Endothelial cell of umbilical vein (primary cell): ENCODE measurements at regions not wholly inside any gene's neighbourhood (a gene's known extent, or its start where the extent isn't known, plus 50 kb on each side); places are given as distances from the start of the nearest gene placed in this dataset.

Source experiments
- JUN ChIP-seq: IDR thresholded peaks from 2 replicates; pipeline ENCODE4 v1.6.1; 2011; ENCODE audit warnings: borderline replicate concordance, low read depth; ENCODE audit not compliant: insufficient read length, insufficient read depth
- POLR2A ChIP-seq: IDR thresholded peaks from 2 replicates; pipeline ENCODE4 v1.6.1; 2012; ENCODE audit warnings: low read depth, mild to moderate bottlenecking, control low read depth, low read length
- TF ChIP-seq, protein P1 (sequence below), 2 donors: IDR thresholded peaks; 1 replicate in 1 of 2; 2 replicates in 1 of 2; pipeline ENCODE4 v1.5.1; 2011; ENCODE audit warnings: low read length in 2 of 2, mild to moderate bottlenecking in 2 of 2, moderate library complexity in 2 of 2, control low read depth in 1 of 2, inconsistent platforms in 1 of 2, low read depth in 1 of 2; ENCODE audit not compliant: insufficient read depth in 1 of 2; ENCODE audit errors: extremely low read depth in 1 of 2

DNA sequence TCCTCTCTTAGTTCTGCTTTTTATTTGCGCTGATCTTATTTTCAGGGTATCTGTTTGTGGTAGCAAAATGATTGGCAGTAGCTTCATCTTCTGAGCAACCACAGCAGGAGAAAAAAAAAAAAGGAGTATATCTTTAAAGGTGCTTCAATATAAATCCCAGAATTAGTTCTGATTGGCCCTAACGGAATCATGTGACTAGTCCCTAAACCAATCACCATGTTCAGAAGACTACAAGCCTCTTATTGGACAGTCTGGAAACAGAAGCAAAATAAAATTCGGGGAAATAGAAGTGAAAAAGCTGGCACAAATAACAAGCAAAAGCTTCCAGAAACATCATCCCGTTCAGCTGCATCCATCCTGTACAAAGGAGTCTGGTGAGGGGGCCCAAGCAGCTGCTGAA is 49.9 kb upstream of the PTPRO start:
- TF ChIP-seq POLR2A, result no peak
- TF ChIP-seq, protein P1, sequence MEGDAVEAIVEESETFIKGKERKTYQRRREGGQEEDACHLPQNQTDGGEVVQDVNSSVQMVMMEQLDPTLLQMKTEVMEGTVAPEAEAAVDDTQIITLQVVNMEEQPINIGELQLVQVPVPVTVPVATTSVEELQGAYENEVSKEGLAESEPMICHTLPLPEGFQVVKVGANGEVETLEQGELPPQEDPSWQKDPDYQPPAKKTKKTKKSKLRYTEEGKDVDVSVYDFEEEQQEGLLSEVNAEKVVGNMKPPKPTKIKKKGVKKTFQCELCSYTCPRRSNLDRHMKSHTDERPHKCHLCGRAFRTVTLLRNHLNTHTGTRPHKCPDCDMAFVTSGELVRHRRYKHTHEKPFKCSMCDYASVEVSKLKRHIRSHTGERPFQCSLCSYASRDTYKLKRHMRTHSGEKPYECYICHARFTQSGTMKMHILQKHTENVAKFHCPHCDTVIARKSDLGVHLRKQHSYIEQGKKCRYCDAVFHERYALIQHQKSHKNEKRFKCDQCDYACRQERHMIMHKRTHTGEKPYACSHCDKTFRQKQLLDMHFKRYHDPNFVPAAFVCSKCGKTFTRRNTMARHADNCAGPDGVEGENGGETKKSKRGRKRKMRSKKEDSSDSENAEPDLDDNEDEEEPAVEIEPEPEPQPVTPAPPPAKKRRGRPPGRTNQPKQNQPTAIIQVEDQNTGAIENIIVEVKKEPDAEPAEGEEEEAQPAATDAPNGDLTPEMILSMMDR (IDR thresholded peaks at IDR 0.05; ENCODE audit: extremely low read depth in 1 of 2, insufficient read depth in 1 of 2, low read depth in 1 of 2, low read length in 2 of 2), result no peak
- TF ChIP-seq JUN, result no peak
